DOHH2 (cell line): ENCODE measurements at regions not wholly inside any gene's neighbourhood (a gene's known extent, or its start where the extent isn't known, plus 50 kb on each side); places are given as distances from the start of the nearest gene placed in this dataset.

Source experiments
- CTCF ChIP-seq: fragments of 200-600 bp; sonication (generic); IDR thresholded peaks from one replicate; pipeline ENCODE4 v1.5.1; 2014; ENCODE audit warnings: antibody characterized with exemption, mild to moderate bottlenecking, low read depth, low read length; ENCODE audit not compliant: poor library complexity, severe bottlenecking
- EZH2phosphoT487 ChIP-seq: fragments of 200-600 bp; sonication (generic); IDR thresholded peaks from 2 replicates; pipeline ENCODE4 v1.6.1; 2017; ENCODE audit warnings: borderline replicate concordance, mild to moderate bottlenecking, antibody characterized with exemption, low read length, moderate library complexity, mixed read lengths

- TF ChIP-seq CTCF: no peak
- no peak for TF ChIP-seq EZH2phosphoT487
These were observed 446.0 kb downstream of the HACE1 start for GRCh38 chr6:104413767-104414166.
